Tibial nerve (tissue), 4 donors: ENCODE measurements at regions not wholly inside any gene's neighbourhood (a gene's known extent, or its start where the extent isn't known, plus 50 kb on each side); places are given as distances from the start of the nearest gene placed in this dataset.

ENCODE experiments used
- CTCF ChIP-seq, 5 experiments: fragments of 200-600 bp in 3 of 5; fragments of 450-650 bp in 2 of 5; sonication (generic) in 3 of 5; IDR thresholded peaks; one replicate each; pipeline ENCODE4 v1.5.1; 2016 to 2019; ENCODE audit warnings: antibody characterized with exemption in 5 of 5, mild to moderate bottlenecking in 3 of 5, moderate library complexity in 2 of 5
- EP300 ChIP-seq, 2 donors: sonication (generic); formaldehyde crosslinking; IDR thresholded peaks; one replicate each; pipeline ENCODE4 v1.6.1; 2017; ENCODE audit warnings: antibody characterized with exemption in 2 of 2, mild to moderate bottlenecking in 1 of 2
- POLR2A ChIP-seq, 2 donors: fragments of 450-650 bp; IDR thresholded peaks; one replicate each; pipeline ENCODE4 v1.6.1; 2017; ENCODE audit warnings: antibody characterized with exemption in 2 of 2, mild to moderate bottlenecking in 2 of 2, moderate library complexity in 2 of 2

GRCh38 chr10:45058992-45059561 lies 58.4 kb downstream of the ZNF22 start:
- no peak for TF ChIP-seq CTCF (IDR thresholded peaks at IDR 0.05)
- no peak for TF ChIP-seq POLR2A (IDR thresholded peaks at IDR 0.05)
- no peak for TF ChIP-seq EP300 (IDR thresholded peaks at IDR 0.05)
